H9 (cell line): ENCODE measurements at regions not wholly inside any gene's neighbourhood (a gene's known extent, or its start where the extent isn't known, plus 50 kb on each side); places are given as distances from the start of the nearest gene placed in this dataset.

Experiments used
- DNase-seq: peaks from one replicate; pipeline ENCODE4 v3.0.0-alpha.2; 2017
- H2AFZ ChIP-seq: one replicate; pipeline ENCODE4 v1.6.1; 2013; ENCODE audit warnings: mild to moderate bottlenecking, low read length, control low read depth, moderate library complexity
- H2AK5ac ChIP-seq: 2 replicates; pipeline ENCODE4 v1.6.1; 2013; ENCODE audit warnings: low read length, control low read depth, mixed read lengths; ENCODE audit not compliant: insufficient read length
- H2BK120ac ChIP-seq: one replicate; pipeline ENCODE4 v1.6.1; 2013; ENCODE audit warnings: low read depth, mild to moderate bottlenecking, low read length, control low read depth, inconsistent platforms; ENCODE audit not compliant: poor library complexity, severe bottlenecking
- H2BK12ac ChIP-seq: 2 replicates; pipeline ENCODE4 v1.6.1; 2013; ENCODE audit warnings: low read length, control low read depth, mixed read lengths, low read depth; ENCODE audit not compliant: insufficient read length
- H2BK15ac ChIP-seq: 2 replicates; pipeline ENCODE4 v1.6.1; 2013; ENCODE audit warnings: low read depth, low read length, control low read depth
- H2BK20ac ChIP-seq: one replicate; pipeline ENCODE4 v1.6.1; 2013; ENCODE audit warnings: low read depth, mild to moderate bottlenecking, low read length, control low read depth, inconsistent platforms; ENCODE audit not compliant: poor library complexity, severe bottlenecking
- H2BK5ac ChIP-seq: 2 replicates; pipeline ENCODE4 v1.6.1; 2013; ENCODE audit warnings: low read length, control low read depth, mixed read lengths; ENCODE audit not compliant: insufficient read length
- H3K14ac ChIP-seq: 2 replicates; pipeline ENCODE4 v1.6.1; 2013; ENCODE audit warnings: low read length, control low read depth; ENCODE audit not compliant: insufficient read depth
- H3K18ac ChIP-seq: 2 replicates; pipeline ENCODE4 v1.6.1; 2013; ENCODE audit warnings: low read depth, mild to moderate bottlenecking, mixed read lengths, low read length, control low read depth; ENCODE audit not compliant: insufficient read length
- H3K23ac ChIP-seq: 2 replicates; pipeline ENCODE4 v1.6.1; 2013; ENCODE audit warnings: low read length, control low read depth, mixed read lengths, low read depth; ENCODE audit not compliant: insufficient read length
- H3K23me2 ChIP-seq: 2 replicates; pipeline ENCODE4 v1.6.1; 2013; ENCODE audit warnings: low read depth, mild to moderate bottlenecking, mixed read lengths, low read length, control low read depth; ENCODE audit not compliant: insufficient read length, poor library complexity, severe bottlenecking
- H3K27ac ChIP-seq: 2 replicates; pipeline ENCODE4 v1.5.1; 2013; ENCODE audit warnings: low read length, control low read depth, mixed read lengths, low read depth; ENCODE audit not compliant: insufficient read length
- H3K27me3 ChIP-seq: 2 replicates; pipeline ENCODE4 v1.6.1; 2013; ENCODE audit warnings: low read length, control low read depth, inconsistent platforms; ENCODE audit not compliant: insufficient read depth
- H3K4ac ChIP-seq: 2 replicates; pipeline ENCODE4 v1.6.1; 2013; ENCODE audit warnings: low read depth, mild to moderate bottlenecking, control low read depth, inconsistent platforms, low read length, moderate library complexity
- H3K4me1 ChIP-seq: 2 replicates; pipeline ENCODE4 v1.6.1; 2013; ENCODE audit warnings: low read length, control low read depth, inconsistent platforms; ENCODE audit not compliant: insufficient read depth
- H3K4me2 ChIP-seq: 2 replicates; pipeline ENCODE4 v1.6.1; 2013; ENCODE audit warnings: low read length, control low read depth, mixed read lengths; ENCODE audit not compliant: insufficient read length, insufficient read depth
- H3K56ac ChIP-seq: 2 replicates; pipeline ENCODE4 v1.6.1; 2013; ENCODE audit warnings: low read depth, mild to moderate bottlenecking, mixed read lengths, low read length, control low read depth; ENCODE audit not compliant: insufficient read length
- H3K79me1 ChIP-seq: 2 replicates; pipeline ENCODE4 v1.6.1; 2013; ENCODE audit warnings: low read depth, mild to moderate bottlenecking, moderate library complexity, low read length, control low read depth, inconsistent platforms; ENCODE audit not compliant: insufficient read depth, poor library complexity, severe bottlenecking
- H3K79me2 ChIP-seq: 2 replicates; pipeline ENCODE4 v1.6.1; 2013; ENCODE audit warnings: low read length, control low read depth, inconsistent platforms; ENCODE audit not compliant: insufficient read depth
- H3K9ac ChIP-seq: 2 replicates; pipeline ENCODE4 v1.6.1; 2013; ENCODE audit warnings: low read length, control low read depth, mixed read lengths; ENCODE audit not compliant: insufficient read length; ENCODE audit errors: extremely low read depth
- H3K9me3 ChIP-seq: one replicate; pipeline ENCODE4 v1.6.1; 2013; ENCODE audit warnings: low read depth, low read length, inconsistent platforms; ENCODE audit not compliant: control insufficient read depth
- H3T11ph ChIP-seq: one replicate; pipeline ENCODE4 v1.6.1; 2013; ENCODE audit warnings: mild to moderate bottlenecking, low read length, control low read depth, inconsistent platforms
- H4K20me1 ChIP-seq: one replicate; pipeline ENCODE4 v1.6.1; 2013; ENCODE audit not compliant: control insufficient read depth, insufficient read length, insufficient read depth
- H4K5ac ChIP-seq: 2 replicates; pipeline ENCODE4 v1.6.1; 2013; ENCODE audit warnings: low read depth, mild to moderate bottlenecking, mixed read lengths, low read length, control low read depth; ENCODE audit not compliant: insufficient read length
- H4K8ac ChIP-seq: replicated peaks from 2 replicates; pipeline ENCODE4 v1.6.1; 2013; ENCODE audit warnings: low read length, control low read depth, mixed read lengths, low read depth; ENCODE audit not compliant: insufficient read length
- H4K91ac ChIP-seq: 2 replicates; pipeline ENCODE4 v1.6.1; 2013; ENCODE audit warnings: low read depth, mild to moderate bottlenecking, moderate library complexity, mixed read lengths, low read length, control low read depth; ENCODE audit not compliant: insufficient read length
- H3K27ac Mint-ChIP-seq, 3 experiments: 2 replicates in 2 of 3; 3 replicates in 1 of 3; pipeline ENCODE4 v1.8.0; 2020 to 2021; ENCODE audit warnings: mixed read lengths in 3 of 3, mild to moderate bottlenecking in 1 of 3, moderate library complexity in 1 of 3
- H3K27me3 Mint-ChIP-seq: 2 replicates; pipeline ENCODE4 v1.8.0; 2021; ENCODE audit warnings: low read depth, mild to moderate bottlenecking, moderate library complexity, mixed read lengths
- H3K36me3 Mint-ChIP-seq, 3 experiments: 2 replicates in 2 of 3; 3 replicates in 1 of 3; pipeline ENCODE4 v1.8.0; 2020 to 2021; ENCODE audit warnings: low read depth in 3 of 3, mixed read lengths in 3 of 3; ENCODE audit not compliant: insufficient read depth in 1 of 3
- H3K4me1 Mint-ChIP-seq, 2 experiments: 2 replicates each; pipeline ENCODE4 v1.8.0; 2020; ENCODE audit warnings: mixed read lengths in 2 of 2
- H3K4me3 Mint-ChIP-seq, 2 experiments: 2 replicates in 1 of 2; 3 replicates in 1 of 2; pipeline ENCODE4 v1.8.0; 2020 to 2021; ENCODE audit warnings: mild to moderate bottlenecking in 2 of 2, mixed read lengths in 2 of 2, moderate library complexity in 1 of 2
- H3K9me3 Mint-ChIP-seq, 2 experiments: 2 replicates in 1 of 2; 3 replicates in 1 of 2; pipeline ENCODE4 v1.8.0; 2020; ENCODE audit warnings: mild to moderate bottlenecking in 2 of 2, mixed read lengths in 2 of 2, moderate library complexity in 1 of 2
- CTCF ChIP-seq: fragments of 200-600 bp; sonication (generic); conservative IDR thresholded peaks from 3 replicates; pipeline ENCODE4 v1.8.0; 2021; ENCODE audit warnings: antibody characterized with exemption, mild to moderate bottlenecking
- WGBS: extraction: QIAGEN DNeasy Blood & Tissue Kit; methylation state at CpG from one replicate; pipeline ENCODE4 v1.1.7; 2013; ENCODE audit warnings: missing lambda C conversion rate, low lambda C conversion rate, mixed read lengths; ENCODE audit not compliant: insufficient read length; ENCODE audit errors: extremely low coverage; 5-methylcytosine and 5-hydroxymethylcytosine counted together

- Histone ChIP-seq H3K9me3 (no peaks in the 10 kb centered on the region), H3K4ac (no peak overlapping the region), H4K91ac (no peak overlapping the region), H2BK12ac (no peak overlapping the region), H3K23me2 (no peaks in the 10 kb centered on the region), H2BK20ac (no peak overlapping the region), H2BK120ac (no peak overlapping the region), H2AK5ac (no peak overlapping the region), H3K27ac (no peak overlapping the region), H3T11ph (no peak overlapping the region), H3K9ac (no peak overlapping the region), H3K23ac (no peak overlapping the region), H3K18ac (no peak overlapping the region), H4K5ac (no peak overlapping the region), H4K20me1 (no peaks in the 10 kb centered on the region), H2BK15ac (no peak overlapping the region), H4K8ac (no peak overlapping the region), H3K79me2 (no peaks in the 10 kb centered on the region), H3K4me1 (peaks cover 2% of the 10 kb centered on the region; the same call in 1 of the 2 replicates), H2BK5ac (no peak overlapping the region), H2AFZ (no peak overlapping the region), H3K27me3 (no peaks in the 10 kb centered on the region), H3K79me1 (no peaks in the 10 kb centered on the region), H3K56ac (no peak overlapping the region), H3K14ac (no peak overlapping the region), H3K4me2 (no peak overlapping the region)
- Mint-ChIP-seq H3K4me3 (no peak overlapping the region), H3K27ac (no peak overlapping the region), H3K36me3 (peaks cover 0 to 5% (median 3%) of the 10 kb centered on the region in 3 experiments; a peak in 4 of 7 replicates), H3K27me3 (no peaks in the 10 kb centered on the region), H3K9me3 (peaks cover 10 to 11% of the 10 kb centered on the region in 2 experiments; a peak in 4 of 5 replicates), H3K4me1 (peaks cover 4 to 8% of the 10 kb centered on the region in 2 experiments; a peak in 2 of 4 replicates)
- TF ChIP-seq CTCF, result no peak
- no CpG with 5 or more reads among the region's 2 CpGs for WGBS
- DNase-seq, result no peak
Observed at GRCh38 chr4:107458194-107458593, 261.8 kb downstream of the PAPSS1 start.
